WTC11 (cell line): ENCODE measurements at regions not wholly inside any gene's neighbourhood (a gene's known extent, or its start where the extent isn't known, plus 50 kb on each side); places are given as distances from the start of the nearest gene placed in this dataset.

Experiments
- ATAC-seq: fragments of 200-7000 bp; cut with Tn5 transposase; 2 replicates; pipeline ENCODE4 v1.10.0; 2021; ENCODE audit warnings: mild to moderate bottlenecking, moderate library complexity
- CTCF ChIA-PET: fragments of 300-600 bp; sonication (Branson Sonifier 250); formaldehyde crosslinking; loops from one replicate; lab custom pipeline; 2021; ENCODE audit warnings: antibody characterized with exemption; lab: Charles Lee
- POLR2A ChIA-PET: fragments of 350-600 bp; sonication (Branson Sonifier 250); formaldehyde crosslinking; loops from one replicate; lab custom pipeline; 2021; ENCODE audit warnings: antibody characterized with exemption; lab: Charles Lee
- DNase-seq: peaks from one replicate; pipeline ENCODE4 v3.0.0; 2021; ENCODE audit warnings: low spot score
- H3K27ac Mint-ChIP-seq: 2 replicates; pipeline ENCODE4 v1.8.0; 2021; ENCODE audit warnings: mixed read lengths
- H3K27me3 Mint-ChIP-seq: 2 replicates; pipeline ENCODE4 v1.8.0; 2021; ENCODE audit warnings: low read depth, mild to moderate bottlenecking, moderate library complexity, mixed read lengths
- H3K36me3 Mint-ChIP-seq: 2 replicates; pipeline ENCODE4 v1.8.0; 2021; ENCODE audit warnings: mixed read lengths
- H3K4me1 Mint-ChIP-seq: 2 replicates; pipeline ENCODE4 v1.8.0; 2022; ENCODE audit warnings: mixed read lengths
- H3K4me3 Mint-ChIP-seq: 2 replicates; pipeline ENCODE4 v1.8.0; 2021; ENCODE audit warnings: mild to moderate bottlenecking, moderate library complexity, mixed read lengths
- H3K9me3 Mint-ChIP-seq: 2 replicates; pipeline ENCODE4 v1.8.0; 2021; ENCODE audit warnings: mixed read lengths
- AFF4 ChIP-seq: sonication (generic); formaldehyde crosslinking; IDR thresholded peaks from 2 replicates; pipeline ENCODE4 v1.8.1; 2023; ENCODE audit warnings: mild to moderate bottlenecking, missing genetic modification reagents, borderline replicate concordance
- E2F1 ChIP-seq: sonication (generic); formaldehyde crosslinking; IDR thresholded peaks from 2 replicates; pipeline ENCODE4 v1.8.0; 2022; ENCODE audit warnings: mild to moderate bottlenecking, missing genetic modification reagents
- E2F4 ChIP-seq: sonication (generic); formaldehyde crosslinking; IDR thresholded peaks from 2 replicates; pipeline ENCODE4 v1.8.1; 2022; ENCODE audit warnings: low read depth, mild to moderate bottlenecking, moderate library complexity, missing genetic modification reagents, borderline replicate concordance
- E2F5 ChIP-seq: sonication (generic); formaldehyde crosslinking; IDR thresholded peaks from 2 replicates; pipeline ENCODE4 v1.8.1; 2022; ENCODE audit warnings: mild to moderate bottlenecking, moderate library complexity, missing genetic modification reagents
- FOXJ3 ChIP-seq: sonication (generic); formaldehyde crosslinking; IDR thresholded peaks from 2 replicates; pipeline ENCODE4 v1.9.0; 2021; ENCODE audit warnings: missing genetic modification reagents, mild to moderate bottlenecking, borderline replicate concordance
- FOXK1 ChIP-seq: sonication (generic); formaldehyde crosslinking; IDR thresholded peaks from 2 replicates; pipeline ENCODE4 v1.8.0; 2022; ENCODE audit warnings: mild to moderate bottlenecking, moderate library complexity, missing genetic modification reagents
- FOXP4 ChIP-seq: sonication (generic); formaldehyde crosslinking; IDR thresholded peaks from 2 replicates; pipeline ENCODE4 v1.8.0; 2022; ENCODE audit warnings: mild to moderate bottlenecking, missing genetic modification reagents
- HMGA2 ChIP-seq: fragments of 250-450 bp; sonication (Bioruptor Pico); IDR thresholded peaks from 2 replicates; pipeline ENCODE4 v1.4.0; 2021; ENCODE audit warnings: mild to moderate bottlenecking, moderate library complexity
- NR1H2 ChIP-seq: sonication (generic); formaldehyde crosslinking; IDR thresholded peaks from 2 replicates; pipeline ENCODE4 v1.9.0; 2021; ENCODE audit warnings: mild to moderate bottlenecking, moderate library complexity, missing genetic modification reagents
- NR3C1 ChIP-seq: sonication (generic); formaldehyde crosslinking; conservative IDR thresholded peaks from 2 replicates; pipeline ENCODE4 v1.8.1; 2023; ENCODE audit warnings: low read depth, mild to moderate bottlenecking, missing genetic modification reagents
- STAT6 ChIP-seq: sonication (generic); formaldehyde crosslinking; conservative IDR thresholded peaks from 2 replicates; pipeline ENCODE4 v1.8.1; 2023; ENCODE audit warnings: mild to moderate bottlenecking, low read depth, missing genetic modification reagents, moderate library complexity
- TEAD1 ChIP-seq: sonication (generic); formaldehyde crosslinking; IDR thresholded peaks from 2 replicates; pipeline ENCODE4 v1.8.0; 2022; ENCODE audit warnings: mild to moderate bottlenecking, missing genetic modification reagents
- ZNF138 ChIP-seq: sonication (generic); formaldehyde crosslinking; conservative IDR thresholded peaks from 2 replicates; pipeline ENCODE4 v1.8.1; 2022; ENCODE audit warnings: mild to moderate bottlenecking, moderate library complexity, missing genetic modification reagents
- ZNF263 ChIP-seq: sonication (generic); formaldehyde crosslinking; IDR thresholded peaks from 2 replicates; pipeline ENCODE4 v1.8.1; 2022; ENCODE audit warnings: low read depth, mild to moderate bottlenecking, moderate library complexity, missing genetic modification reagents
- ZNF281 ChIP-seq: sonication (generic); formaldehyde crosslinking; IDR thresholded peaks from 2 replicates; pipeline ENCODE4 v1.8.0; 2023; ENCODE audit warnings: mild to moderate bottlenecking, missing genetic modification reagents

GRCh38 chr12:104896710-104897109 is 61.4 kb downstream of the SLC41A2 start (continued):
- TF ChIP-seq STAT6 (no peak), ZNF281 (CRISPR knock-in tag) (no peak), NR1H2 (no peak)

- ATAC-seq: no peak
- peaks cover 20% of the 10 kb centered on the region for H3K9me3 Mint-ChIP-seq
- H3K4me3 Mint-ChIP-seq: no peak overlapping the region
- TF ChIP-seq NR3C1 (CRISPR knock-in tag): no peak
- TF ChIP-seq FOXJ3: no peak
- TF ChIP-seq HMGA2 (CRISPR knock-in tag): no peak
- no peak for TF ChIP-seq ZNF263 (CRISPR knock-in tag)
- no peak for TF ChIP-seq AFF4 (CRISPR knock-in tag)
- TF ChIP-seq, all 79 proteins: peak for 0
- CTCF ChIA-PET: no interaction called here
- POLR2A ChIA-PET: no interaction called here
- Mint-ChIP-seq H3K4me1 (no peaks in the 10 kb centered on the region), H3K27me3 (no peaks in the 10 kb centered on the region), H3K36me3 (no peaks in the 10 kb centered on the region), H3K27ac (no peak overlapping the region)
- DNase-seq: no peak
Measured at GRCh38 chr12:104896146-104896545, 61.9 kb downstream of the SLC41A2 start.

GRCh38 chr12:104895415-104895814 is 62.7 kb downstream of the SLC41A2 start:
- Mint-ChIP-seq H3K4me3 (no peak overlapping the region), H3K9me3 (peaks cover 20% of the 10 kb centered on the region), H3K27ac (no peak overlapping the region), H3K36me3 (no peaks in the 10 kb centered on the region), H3K4me1 (no peaks in the 10 kb centered on the region), H3K27me3 (no peaks in the 10 kb centered on the region)
- POLR2A ChIA-PET: no interaction called here
- CTCF ChIA-PET: no interaction called here
- ATAC-seq: no peak
- DNase-seq: no peak
- TF ChIP-seq E2F4 (CRISPR knock-in tag) (no peak), E2F5 (CRISPR knock-in tag) (no peak), E2F1 (CRISPR knock-in tag) (no peak), FOXK1 (CRISPR knock-in tag) (no peak), HMGA2 (CRISPR knock-in tag) (no peak), STAT6 (no peak), NR1H2 (no peak), FOXP4 (CRISPR knock-in tag) (no peak), TEAD1 (CRISPR knock-in tag) (no peak), ZNF138 (no peak)
